ENCODE measurements at regions not wholly inside any gene's neighbourhood (a gene's known extent, or its start where the extent isn't known, plus 50 kb on each side); places are given as distances from the start of the nearest gene placed in this dataset.

GRCh38 chr5:159602434-159602833 is 272.1 kb upstream of the IL12B start:
- no peak for DNase-seq

- no peak for DNase-seq
Measured at GRCh38 chr5:159605585-159605984, 275.3 kb upstream of the IL12B start.

GRCh38 chr5:159609359-159609758 is 279.1 kb upstream of the IL12B start:
- no peak for DNase-seq

- DNase-seq = no peak
Measured at GRCh38 chr5:159610966-159611579, 280.8 kb upstream of the IL12B start.

GRCh38 chr5:159616952-159617351 is 286.7 kb upstream of the IL12B start:
- DNase-seq = no peak

- DNase-seq = no peak
Measured at GRCh38 chr5:159619826-159620225, 289.5 kb upstream of the IL12B start.

- DNase-seq = no peak
Measured at GRCh38 chr5:159620853-159621540, 290.7 kb upstream of the IL12B start.

- DNase-seq = no peak
Measured at GRCh38 chr5:159628703-159629102, 287.6 kb upstream of the ADRA1B start.

- DNase-seq = no peak
Measured at GRCh38 chr5:159629158-159629557, 287.1 kb upstream of the ADRA1B start.

GRCh38 chr5:159630545-159630944 is 285.7 kb upstream of the ADRA1B start:
- no peak for DNase-seq

GRCh38 chr5:159631001-159631400 is 285.3 kb upstream of the ADRA1B start:
- DNase-seq = no peak

- DNase-seq = no peak
Measured at GRCh38 chr5:159632866-159633265, 283.4 kb upstream of the ADRA1B start.

- DNase-seq = no peak
Measured at GRCh38 chr5:159638481-159638880, 277.8 kb upstream of the ADRA1B start.

- no peak for DNase-seq
Measured at GRCh38 chr5:159638954-159639559, 277.2 kb upstream of the ADRA1B start.

GRCh38 chr5:159639590-159639989 is 276.7 kb upstream of the ADRA1B start:
- DNase-seq = no peak

- DNase-seq = no peak
Measured at GRCh38 chr5:159640446-159640845, 275.8 kb upstream of the ADRA1B start.

GRCh38 chr5:159640921-159641320 is 275.4 kb upstream of the ADRA1B start:
- DNase-seq = no peak

- no peak for DNase-seq
Measured at GRCh38 chr5:159641371-159642039, 274.8 kb upstream of the ADRA1B start.

- DNase-seq = no peak
Measured at GRCh38 chr5:159642379-159642778, 273.9 kb upstream of the ADRA1B start.

GRCh38 chr5:159644053-159644452 is 272.2 kb upstream of the ADRA1B start:
- no peak for DNase-seq

GRCh38 chr5:159645179-159645846 is 271.0 kb upstream of the ADRA1B start:
- DNase-seq = no peak

- DNase-seq = no peak
Measured at GRCh38 chr5:159650803-159651202, 265.5 kb upstream of the ADRA1B start.

- no peak for DNase-seq
Measured at GRCh38 chr5:159655757-159656409, 260.4 kb upstream of the ADRA1B start.

Data from COR-L47 (cell line).